Esophagus squamous epithelium (tissue), 4 donors: ENCODE measurements at regions not wholly inside any gene's neighbourhood (a gene's known extent, or its start where the extent isn't known, plus 50 kb on each side); places are given as distances from the start of the nearest gene placed in this dataset.

ENCODE experiments used
- POLR2A ChIP-seq, 4 donors: fragments of 450-650 bp; IDR thresholded peaks; one replicate each; pipeline ENCODE4 v1.6.1; 2017; ENCODE audit warnings: antibody characterized with exemption in 4 of 4, mild to moderate bottlenecking in 4 of 4, moderate library complexity in 3 of 4
- TF ChIP-seq, protein P1 (sequence below), 6 experiments: fragments of 450-650 bp in 4 of 6; fragments of 200-600 bp in 2 of 6; sonication (generic) in 2 of 6; IDR thresholded peaks; one replicate each; pipeline ENCODE4 v1.5.1; 2016 to 2019; ENCODE audit warnings: antibody characterized with exemption in 6 of 6, mild to moderate bottlenecking in 4 of 6, moderate library complexity in 4 of 6

GRCh38 chr17:77324227-77324626 lies 183.5 kb downstream of the SEC14L1 start:
- TF ChIP-seq POLR2A (IDR thresholded peaks at IDR 0.05): no peak
- TF ChIP-seq, protein P1, sequence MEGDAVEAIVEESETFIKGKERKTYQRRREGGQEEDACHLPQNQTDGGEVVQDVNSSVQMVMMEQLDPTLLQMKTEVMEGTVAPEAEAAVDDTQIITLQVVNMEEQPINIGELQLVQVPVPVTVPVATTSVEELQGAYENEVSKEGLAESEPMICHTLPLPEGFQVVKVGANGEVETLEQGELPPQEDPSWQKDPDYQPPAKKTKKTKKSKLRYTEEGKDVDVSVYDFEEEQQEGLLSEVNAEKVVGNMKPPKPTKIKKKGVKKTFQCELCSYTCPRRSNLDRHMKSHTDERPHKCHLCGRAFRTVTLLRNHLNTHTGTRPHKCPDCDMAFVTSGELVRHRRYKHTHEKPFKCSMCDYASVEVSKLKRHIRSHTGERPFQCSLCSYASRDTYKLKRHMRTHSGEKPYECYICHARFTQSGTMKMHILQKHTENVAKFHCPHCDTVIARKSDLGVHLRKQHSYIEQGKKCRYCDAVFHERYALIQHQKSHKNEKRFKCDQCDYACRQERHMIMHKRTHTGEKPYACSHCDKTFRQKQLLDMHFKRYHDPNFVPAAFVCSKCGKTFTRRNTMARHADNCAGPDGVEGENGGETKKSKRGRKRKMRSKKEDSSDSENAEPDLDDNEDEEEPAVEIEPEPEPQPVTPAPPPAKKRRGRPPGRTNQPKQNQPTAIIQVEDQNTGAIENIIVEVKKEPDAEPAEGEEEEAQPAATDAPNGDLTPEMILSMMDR (IDR thresholded peaks at IDR 0.05): no peak
